ENCODE measurements at regions not wholly inside any gene's neighbourhood (a gene's known extent, or its start where the extent isn't known, plus 50 kb on each side); places are given as distances from the start of the nearest gene placed in this dataset.

DNA sequence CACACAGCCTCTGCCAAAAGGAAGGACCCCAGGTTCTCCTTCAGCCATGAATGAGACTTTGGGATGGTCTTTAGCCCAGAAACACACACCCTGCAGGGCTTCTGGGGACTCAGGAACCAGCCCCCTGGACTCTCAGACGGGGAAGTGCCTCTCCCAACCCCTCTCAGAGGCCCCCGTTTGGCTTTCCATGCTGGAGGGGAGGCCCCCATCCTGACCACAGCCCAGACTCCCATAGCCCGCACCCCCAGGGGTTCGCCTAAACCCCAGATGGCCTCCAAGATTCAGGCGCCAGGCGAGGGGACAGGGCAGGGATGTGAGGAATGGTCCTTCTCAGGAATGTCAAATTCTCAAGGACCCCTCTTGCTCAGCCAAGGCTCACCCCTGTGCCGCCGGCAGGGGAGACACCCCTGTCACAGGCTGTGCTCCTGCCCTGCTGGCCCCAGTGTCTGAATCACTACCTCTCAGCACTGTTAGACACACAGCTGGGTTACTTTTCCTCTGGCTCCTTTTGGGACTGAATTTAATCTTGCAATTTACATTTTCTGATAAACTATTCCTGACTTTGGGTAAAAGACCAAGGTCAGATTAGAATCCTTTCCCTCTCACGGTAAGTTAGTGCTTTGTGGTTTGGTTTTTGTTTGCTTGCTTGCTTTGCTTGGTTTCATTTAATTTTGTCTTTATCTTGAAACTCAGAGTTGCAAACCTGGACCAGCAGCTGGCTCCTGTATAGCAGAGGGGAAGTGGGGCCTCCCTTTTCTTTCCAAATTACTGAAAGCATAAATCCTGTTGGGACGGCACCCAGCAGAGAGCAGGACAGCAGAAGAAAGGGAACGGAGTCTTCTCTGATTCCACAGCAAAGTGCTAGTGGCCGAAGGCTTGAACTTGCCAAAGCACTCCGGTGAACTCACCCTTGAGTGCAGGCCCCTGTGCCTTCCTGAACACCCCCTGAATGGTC lies 198.9 kb upstream of the RAB6C start:
- TF ChIP-seq DPF2 (IDR thresholded peaks at IDR 0.05) (no peak), JUNB (CRISPR knock-in tag; conservative IDR thresholded peaks at IDR 0.05) (no peak), ZNF263 (CRISPR knock-in tag; IDR thresholded peaks at IDR 0.05; ENCODE audit: borderline replicate concordance) (no peak)
- TF ChIP-seq, protein P1, sequence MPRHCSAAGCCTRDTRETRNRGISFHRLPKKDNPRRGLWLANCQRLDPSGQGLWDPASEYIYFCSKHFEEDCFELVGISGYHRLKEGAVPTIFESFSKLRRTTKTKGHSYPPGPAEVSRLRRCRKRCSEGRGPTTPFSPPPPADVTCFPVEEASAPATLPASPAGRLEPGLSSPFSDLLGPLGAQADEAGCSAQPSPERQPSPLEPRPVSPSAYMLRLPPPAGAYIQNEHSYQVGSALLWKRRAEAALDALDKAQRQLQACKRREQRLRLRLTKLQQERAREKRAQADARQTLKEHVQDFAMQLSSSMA (CRISPR knock-in tag; IDR thresholded peaks at IDR 0.05), result no peak
